ENCODE measurements at regions not wholly inside any gene's neighbourhood (a gene's known extent, or its start where the extent isn't known, plus 50 kb on each side); places are given as distances from the start of the nearest gene placed in this dataset.
A peak's percentile ranks its signal among the peaks of the same experiment; 100 is the strongest.

GRCh38 chr2:199163613-199164458 is 293.9 kb downstream of the SATB2 start:
- H3K36me3 ChIP-seq = no peaks in the 10 kb centered on the region
- no peak for TF ChIP-seq CTCF (IDR thresholded peaks at IDR 0.05; ENCODE audit: low read depth, low read length)
- no peak overlapping the region for H3K27ac ChIP-seq
- DNase-seq = no peak
- no peaks in the 10 kb centered on the region for H3K9me3 ChIP-seq (ENCODE audit: severe bottlenecking)
- H3K27me3 ChIP-seq (ENCODE audit: insufficient read depth, low read depth, severe bottlenecking) = no peaks in the 10 kb centered on the region
- H3K4me3 ChIP-seq (ENCODE audit: low read depth, low read length) = no peak overlapping the region

GRCh38 chr2:199160677-199161465 is 296.9 kb downstream of the SATB2 start:
- no peaks in the 10 kb centered on the region for H3K36me3 ChIP-seq
- no peaks in the 10 kb centered on the region for H3K9me3 ChIP-seq (ENCODE audit: severe bottlenecking)
- no peak overlapping the region for H3K4me3 ChIP-seq (ENCODE audit: low read depth, low read length)
- H3K27me3 ChIP-seq (ENCODE audit: insufficient read depth, low read depth, severe bottlenecking) = no peaks in the 10 kb centered on the region
- H3K27ac ChIP-seq = no peak overlapping the region
- no peak for TF ChIP-seq CTCF (IDR thresholded peaks at IDR 0.05; ENCODE audit: low read depth, low read length)
- DNase-seq = no peak

- Histone ChIP-seq H3K27ac (no peak overlapping the region), H3K9me3 (ENCODE audit: severe bottlenecking) (no peaks in the 10 kb centered on the region), H3K36me3 (no peaks in the 10 kb centered on the region), H3K27me3 (ENCODE audit: insufficient read depth, low read depth, severe bottlenecking) (no peaks in the 10 kb centered on the region), H3K4me3 (ENCODE audit: low read depth, low read length) (no peak overlapping the region)
- no peak for TF ChIP-seq CTCF (IDR thresholded peaks at IDR 0.05; ENCODE audit: low read depth, low read length)
- no peak for DNase-seq
Observed at GRCh38 chr2:199160081-199160480, 297.7 kb downstream of the SATB2 start.

GRCh38 chr2:199148076-199148845 is 309.5 kb downstream of the SATB2 start:
- Histone ChIP-seq H3K27me3 (ENCODE audit: insufficient read depth, low read depth, severe bottlenecking) (no peaks in the 10 kb centered on the region), H3K36me3 (no peaks in the 10 kb centered on the region), H3K4me3 (ENCODE audit: low read depth, low read length) (no peak overlapping the region), H3K27ac (no peak overlapping the region), H3K9me3 (ENCODE audit: severe bottlenecking) (no peaks in the 10 kb centered on the region)
- no peak for TF ChIP-seq CTCF (IDR thresholded peaks at IDR 0.05; ENCODE audit: low read depth, low read length)
- DNase-seq = no peak

- Histone ChIP-seq H3K27me3 (ENCODE audit: insufficient read depth, low read depth, severe bottlenecking) (no peaks in the 10 kb centered on the region), H3K27ac (peak overlapping the region; percentile 33), H3K4me3 (ENCODE audit: low read depth, low read length) (peak overlapping the region; percentile 19), H3K9me3 (ENCODE audit: severe bottlenecking) (no peaks in the 10 kb centered on the region), H3K36me3 (no peaks in the 10 kb centered on the region)
- DNase-seq = peak; percentile 52
- TF ChIP-seq CTCF (IDR thresholded peaks at IDR 0.05; ENCODE audit: low read depth, low read length) = no peak
Observed at GRCh38 chr2:199147216-199147615, 310.5 kb downstream of the SATB2 start.
